ENCODE measurements at regions not wholly inside any gene's neighbourhood (a gene's known extent, or its start where the extent isn't known, plus 50 kb on each side); places are given as distances from the start of the nearest gene placed in this dataset.

- H3K4me1 ChIP-seq (ENCODE audit: insufficient read depth, low read length): no peaks in the 10 kb centered on the region
- no peaks in the 10 kb centered on the region for H3K9me3 ChIP-seq (ENCODE audit: insufficient read depth, low read length, severe bottlenecking)
- no peak for ATAC-seq (ENCODE audit: insufficient read depth, low read depth)
- H4K20me1 ChIP-seq (ENCODE audit: insufficient read depth, low read length): no peaks in the 10 kb centered on the region
- TF ChIP-seq EZH2 (IDR thresholded peaks at IDR 0.05; ENCODE audit: borderline replicate concordance, low read depth, low read length, severe bottlenecking) (no peak), CTCF (IDR thresholded peaks at IDR 0.05; ENCODE audit: borderline replicate concordance, extremely low read depth, low read length, poor library complexity, severe bottlenecking) (no peak)
- H2AFZ ChIP-seq (ENCODE audit: low read depth, low read length): no peak overlapping the region
- H3K4me2 ChIP-seq (ENCODE audit: insufficient read depth, low read length): no peak overlapping the region
- no peaks in the 10 kb centered on the region for H3K27me3 ChIP-seq (ENCODE audit: insufficient read depth, low read length, poor library complexity)
- no peak for DNase-seq
- H3K36me3 ChIP-seq (ENCODE audit: insufficient read depth, low read length): no peaks in the 10 kb centered on the region
- H3K27ac ChIP-seq (ENCODE audit: low read length): no peak overlapping the region
- H3K9ac ChIP-seq (ENCODE audit: low read depth, low read length): no peak overlapping the region
- no peak overlapping the region for H3K4me3 ChIP-seq (ENCODE audit: low read depth in 1 of 2, low read length in 2 of 2)
- no peaks in the 10 kb centered on the region for H3K79me2 ChIP-seq (ENCODE audit: insufficient read depth, low read length)
Observed at GRCh38 chr18:72233106-72233505, 311.0 kb downstream of the CBLN2 start.

- H2AFZ ChIP-seq (ENCODE audit: low read depth, low read length): no peak overlapping the region
- H3K79me2 ChIP-seq (ENCODE audit: insufficient read depth, low read length): no peaks in the 10 kb centered on the region
- H3K9me3 ChIP-seq (ENCODE audit: insufficient read depth, low read length, severe bottlenecking): no peaks in the 10 kb centered on the region
- TF ChIP-seq EZH2 (IDR thresholded peaks at IDR 0.05; ENCODE audit: borderline replicate concordance, low read depth, low read length, severe bottlenecking) (no peak), CTCF (IDR thresholded peaks at IDR 0.05; ENCODE audit: borderline replicate concordance, extremely low read depth, low read length, poor library complexity, severe bottlenecking) (no peak)
- DNase-seq (no peak), ATAC-seq (ENCODE audit: insufficient read depth, low read depth) (no peak)
- H3K36me3 ChIP-seq (ENCODE audit: insufficient read depth, low read length): no peaks in the 10 kb centered on the region
- no peak overlapping the region for H3K4me2 ChIP-seq (ENCODE audit: insufficient read depth, low read length)
- no peak overlapping the region for H3K9ac ChIP-seq (ENCODE audit: low read depth, low read length)
- no peaks in the 10 kb centered on the region for H4K20me1 ChIP-seq (ENCODE audit: insufficient read depth, low read length)
- no peak overlapping the region for H3K27ac ChIP-seq (ENCODE audit: low read length)
- no peak overlapping the region for H3K4me3 ChIP-seq (ENCODE audit: low read depth in 1 of 2, low read length in 2 of 2)
- H3K27me3 ChIP-seq (ENCODE audit: insufficient read depth, low read length, poor library complexity): no peaks in the 10 kb centered on the region
- H3K4me1 ChIP-seq (ENCODE audit: insufficient read depth, low read length): no peaks in the 10 kb centered on the region
Observed at GRCh38 chr18:72232644-72233043, 311.5 kb downstream of the CBLN2 start.

GRCh38 chr18:72225958-72226357 lies 318.2 kb downstream of the CBLN2 start:
- H3K79me2 ChIP-seq (ENCODE audit: insufficient read depth, low read length): no peaks in the 10 kb centered on the region
- DNase-seq: no peak
- H3K36me3 ChIP-seq (ENCODE audit: insufficient read depth, low read length): no peaks in the 10 kb centered on the region
- no peaks in the 10 kb centered on the region for H3K9me3 ChIP-seq (ENCODE audit: insufficient read depth, low read length, severe bottlenecking)
- no peaks in the 10 kb centered on the region for H4K20me1 ChIP-seq (ENCODE audit: insufficient read depth, low read length)
- ATAC-seq (ENCODE audit: insufficient read depth, low read depth): no peak
- H3K27ac ChIP-seq (ENCODE audit: low read length): no peak overlapping the region
- H2AFZ ChIP-seq (ENCODE audit: low read depth, low read length): no peak overlapping the region
- H3K9ac ChIP-seq (ENCODE audit: low read depth, low read length): no peak overlapping the region
- H3K4me1 ChIP-seq (ENCODE audit: insufficient read depth, low read length): no peaks in the 10 kb centered on the region
- no peak overlapping the region for H3K4me2 ChIP-seq (ENCODE audit: insufficient read depth, low read length)
- no peak overlapping the region for H3K4me3 ChIP-seq (ENCODE audit: low read depth in 1 of 2, low read length in 2 of 2)
- no peaks in the 10 kb centered on the region for H3K27me3 ChIP-seq (ENCODE audit: insufficient read depth, low read length, poor library complexity)
- TF ChIP-seq CTCF (IDR thresholded peaks at IDR 0.05; ENCODE audit: borderline replicate concordance, extremely low read depth, low read length, poor library complexity, severe bottlenecking): no peak
- TF ChIP-seq EZH2 (IDR thresholded peaks at IDR 0.05; ENCODE audit: borderline replicate concordance, low read depth, low read length, severe bottlenecking): no peak

- Histone ChIP-seq H3K79me2 (ENCODE audit: insufficient read depth, low read length) (no peaks in the 10 kb centered on the region), H3K4me1 (ENCODE audit: insufficient read depth, low read length) (no peaks in the 10 kb centered on the region), H3K9ac (ENCODE audit: low read depth, low read length) (no peak overlapping the region), H4K20me1 (ENCODE audit: insufficient read depth, low read length) (no peaks in the 10 kb centered on the region), H3K27me3 (ENCODE audit: insufficient read depth, low read length, poor library complexity) (no peaks in the 10 kb centered on the region), H3K4me2 (ENCODE audit: insufficient read depth, low read length) (no peak overlapping the region), H2AFZ (ENCODE audit: low read depth, low read length) (no peak overlapping the region), H3K27ac (ENCODE audit: low read length) (no peak overlapping the region), H3K4me3 (ENCODE audit: low read depth in 1 of 2, low read length in 2 of 2) (no peak overlapping the region), H3K9me3 (ENCODE audit: insufficient read depth, low read length, severe bottlenecking) (no peaks in the 10 kb centered on the region), H3K36me3 (ENCODE audit: insufficient read depth, low read length) (no peaks in the 10 kb centered on the region)
- TF ChIP-seq CTCF (IDR thresholded peaks at IDR 0.05; ENCODE audit: borderline replicate concordance, extremely low read depth, low read length, poor library complexity, severe bottlenecking) (no peak), EZH2 (IDR thresholded peaks at IDR 0.05; ENCODE audit: borderline replicate concordance, low read depth, low read length, severe bottlenecking) (no peak)
- ATAC-seq (ENCODE audit: insufficient read depth, low read depth) (no peak), DNase-seq (no peak)
Observed at GRCh38 chr18:72223733-72224132, 320.4 kb downstream of the CBLN2 start.
